Neuron (in vitro differentiated cells): ENCODE measurements at regions not wholly inside any gene's neighbourhood (a gene's known extent, or its start where the extent isn't known, plus 50 kb on each side); places are given as distances from the start of the nearest gene placed in this dataset.
"Not testable (repeated sequence)": the region's sequence is repeated elsewhere in the genome, so short reads cannot be mapped to it uniquely, and the experiment has no call there.

Experiments
- H2AFZ ChIP-seq: one replicate; pipeline ENCODE4 v1.6.1; 2013; ENCODE audit warnings: low read depth, mild to moderate bottlenecking, inconsistent platforms, low read length, moderate library complexity
- H3K27me3 ChIP-seq: one replicate; pipeline ENCODE4 v1.6.1; 2013; ENCODE audit warnings: low read length; ENCODE audit not compliant: insufficient read depth
- H3K36me3 ChIP-seq: one replicate; pipeline ENCODE4 v1.6.1; 2013; ENCODE audit warnings: low read length; ENCODE audit not compliant: insufficient read depth
- H3K4me1 ChIP-seq: one replicate; pipeline ENCODE4 v1.6.1; 2013; ENCODE audit warnings: low read length; ENCODE audit not compliant: insufficient read depth
- H3K4me3 ChIP-seq: 2 replicates; pipeline ENCODE4 v1.5.1; 2013; ENCODE audit warnings: mild to moderate bottlenecking, low read length, moderate library complexity
- H3K9me3 ChIP-seq: one replicate; pipeline ENCODE4 v1.6.1; 2013; ENCODE audit warnings: low read length

GRCh38 chr10:53440601-53441000 is 668.0 kb upstream of the MBL2 start:
- no peaks in the 10 kb centered on the region for H3K4me1 ChIP-seq
- H2AFZ ChIP-seq = no peak overlapping the region
- H3K27me3 ChIP-seq = no peaks in the 10 kb centered on the region
- H3K4me3 ChIP-seq = no peak overlapping the region
- no peaks in the 10 kb centered on the region for H3K9me3 ChIP-seq
- H3K36me3 ChIP-seq = no peaks in the 10 kb centered on the region

GRCh38 chr10:53439075-53439474 is 666.5 kb upstream of the MBL2 start:
- H3K27me3 ChIP-seq, H3K36me3 ChIP-seq, H2AFZ ChIP-seq, H3K4me3 ChIP-seq, H3K9me3 ChIP-seq, H3K4me1 ChIP-seq: not testable (repeated sequence)

- Histone ChIP-seq H3K9me3 (no peaks in the 10 kb centered on the region), H3K27me3 (no peaks in the 10 kb centered on the region), H3K4me1 (no peaks in the 10 kb centered on the region), H3K36me3 (no peaks in the 10 kb centered on the region), H3K4me3 (no peak overlapping the region), H2AFZ (no peak overlapping the region)
These were observed 661.8 kb upstream of the MBL2 start for GRCh38 chr10:53434413-53434812.

- Histone ChIP-seq H3K27me3 (no peaks in the 10 kb centered on the region), H3K4me3 (no peak overlapping the region)
These were observed 659.5 kb upstream of the MBL2 start for GRCh38 chr10:53432035-53432434.

GRCh38 chr10:53430974-53431373 is 658.4 kb upstream of the MBL2 start:
- Histone ChIP-seq H3K9me3 (no peaks in the 10 kb centered on the region), H2AFZ (no peak overlapping the region), H3K4me1 (no peaks in the 10 kb centered on the region), H3K36me3 (no peaks in the 10 kb centered on the region), H3K27me3 (no peaks in the 10 kb centered on the region), H3K4me3 (no peak overlapping the region)

More at GRCh38 chr10:53432035-53432434, 659.5 kb upstream of the MBL2 start:
- H3K4me1 ChIP-seq = no peaks in the 10 kb centered on the region
- no peaks in the 10 kb centered on the region for H3K36me3 ChIP-seq
- H2AFZ ChIP-seq = no peak overlapping the region
- no peaks in the 10 kb centered on the region for H3K9me3 ChIP-seq

- H3K9me3 ChIP-seq = no peaks in the 10 kb centered on the region
- H2AFZ ChIP-seq = no peak overlapping the region
- H3K4me1 ChIP-seq = no peaks in the 10 kb centered on the region
- no peaks in the 10 kb centered on the region for H3K36me3 ChIP-seq
- H3K27me3 ChIP-seq = no peaks in the 10 kb centered on the region
- H3K4me3 ChIP-seq = no peak overlapping the region
These were observed 657.7 kb upstream of the MBL2 start for GRCh38 chr10:53430127-53430891.

GRCh38 chr10:53422223-53422888 is 649.8 kb upstream of the MBL2 start:
- no peaks in the 10 kb centered on the region for H3K9me3 ChIP-seq
- no peaks in the 10 kb centered on the region for H3K27me3 ChIP-seq
- no peak overlapping the region for H3K4me3 ChIP-seq
- H2AFZ ChIP-seq = no peak overlapping the region
- no peaks in the 10 kb centered on the region for H3K36me3 ChIP-seq
- H3K4me1 ChIP-seq = no peaks in the 10 kb centered on the region

- no peaks in the 10 kb centered on the region for H3K27me3 ChIP-seq
- H3K36me3 ChIP-seq = no peaks in the 10 kb centered on the region
- no peak overlapping the region for H2AFZ ChIP-seq
- H3K9me3 ChIP-seq = no peaks in the 10 kb centered on the region
- no peak overlapping the region for H3K4me3 ChIP-seq
- no peaks in the 10 kb centered on the region for H3K4me1 ChIP-seq
These were observed 640.1 kb upstream of the MBL2 start for GRCh38 chr10:53412651-53413050.

- no peak overlapping the region for H3K4me3 ChIP-seq
- H2AFZ ChIP-seq = no peak overlapping the region
- H3K36me3 ChIP-seq = no peaks in the 10 kb centered on the region
- no peaks in the 10 kb centered on the region for H3K27me3 ChIP-seq
- no peaks in the 10 kb centered on the region for H3K4me1 ChIP-seq
- no peaks in the 10 kb centered on the region for H3K9me3 ChIP-seq
These were observed 633.9 kb upstream of the MBL2 start for GRCh38 chr10:53406532-53406931.

GRCh38 chr10:53403688-53404087 is 631.1 kb upstream of the MBL2 start:
- H3K4me3 ChIP-seq = no peak overlapping the region
- H3K9me3 ChIP-seq = no peaks in the 10 kb centered on the region
- no peaks in the 10 kb centered on the region for H3K27me3 ChIP-seq
- no peaks in the 10 kb centered on the region for H3K36me3 ChIP-seq
- no peaks in the 10 kb centered on the region for H3K4me1 ChIP-seq
- H2AFZ ChIP-seq = no peak overlapping the region

GRCh38 chr10:53402594-53402993 is 630.0 kb upstream of the MBL2 start:
- Histone ChIP-seq H3K27me3 (no peaks in the 10 kb centered on the region), H2AFZ (no peak overlapping the region), H3K4me1 (no peaks in the 10 kb centered on the region), H3K9me3 (no peaks in the 10 kb centered on the region), H3K4me3 (no peak overlapping the region), H3K36me3 (no peaks in the 10 kb centered on the region)

- Histone ChIP-seq H3K36me3 (no peaks in the 10 kb centered on the region), H3K4me1 (no peaks in the 10 kb centered on the region), H3K4me3 (no peak overlapping the region), H2AFZ (no peak overlapping the region), H3K9me3 (no peaks in the 10 kb centered on the region), H3K27me3 (no peaks in the 10 kb centered on the region)
These were observed 629.0 kb upstream of the MBL2 start for GRCh38 chr10:53401536-53401935.

- Histone ChIP-seq H2AFZ (no peak overlapping the region), H3K36me3 (no peaks in the 10 kb centered on the region), H3K4me1 (peaks cover 4% of the 10 kb centered on the region), H3K9me3 (no peaks in the 10 kb centered on the region), H3K4me3 (no peak overlapping the region), H3K27me3 (no peaks in the 10 kb centered on the region)
These were observed 624.3 kb upstream of the MBL2 start for GRCh38 chr10:53396876-53397275.
